ENCODE measurements at regions not wholly inside any gene's neighbourhood (a gene's known extent, or its start where the extent isn't known, plus 50 kb on each side); places are given as distances from the start of the nearest gene placed in this dataset.
A peak's percentile ranks its signal among the peaks of the same experiment; 100 is the strongest.

DNA sequence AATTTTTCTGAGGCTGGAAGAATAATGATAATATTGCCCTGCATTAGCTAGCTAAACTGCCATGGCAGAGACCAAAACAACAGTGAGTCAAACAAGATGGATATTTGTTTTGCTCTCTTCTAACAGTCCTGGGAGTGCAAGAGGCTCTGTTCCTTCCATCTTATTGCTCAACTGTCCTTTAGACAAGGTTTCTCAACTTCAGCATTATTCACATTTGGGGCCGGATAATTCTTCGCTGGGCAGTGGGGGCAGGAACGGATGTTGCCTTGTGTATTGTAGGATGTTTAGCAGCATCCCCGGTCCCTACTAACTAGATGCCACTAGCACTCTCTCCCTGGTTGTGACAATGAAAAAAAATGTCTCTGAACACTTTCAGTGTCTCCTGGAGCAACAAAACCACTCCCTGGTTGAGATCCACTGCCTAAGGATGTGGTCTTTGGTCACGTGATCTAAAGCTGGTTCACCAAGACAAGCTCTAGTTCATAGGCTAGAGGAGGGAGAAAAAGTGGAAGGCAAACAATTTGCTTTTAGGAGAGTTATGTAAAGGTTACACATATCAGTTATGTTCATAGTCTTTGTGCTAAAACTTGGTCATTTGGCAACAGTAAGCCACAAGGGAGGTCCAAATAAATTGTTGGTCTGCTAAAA lies 144.4 kb downstream of the PCTP start:
- peak; percentile 85 for DNase-seq (ENCODE audit: low read depth)
- TF ChIP-seq, protein P1, sequence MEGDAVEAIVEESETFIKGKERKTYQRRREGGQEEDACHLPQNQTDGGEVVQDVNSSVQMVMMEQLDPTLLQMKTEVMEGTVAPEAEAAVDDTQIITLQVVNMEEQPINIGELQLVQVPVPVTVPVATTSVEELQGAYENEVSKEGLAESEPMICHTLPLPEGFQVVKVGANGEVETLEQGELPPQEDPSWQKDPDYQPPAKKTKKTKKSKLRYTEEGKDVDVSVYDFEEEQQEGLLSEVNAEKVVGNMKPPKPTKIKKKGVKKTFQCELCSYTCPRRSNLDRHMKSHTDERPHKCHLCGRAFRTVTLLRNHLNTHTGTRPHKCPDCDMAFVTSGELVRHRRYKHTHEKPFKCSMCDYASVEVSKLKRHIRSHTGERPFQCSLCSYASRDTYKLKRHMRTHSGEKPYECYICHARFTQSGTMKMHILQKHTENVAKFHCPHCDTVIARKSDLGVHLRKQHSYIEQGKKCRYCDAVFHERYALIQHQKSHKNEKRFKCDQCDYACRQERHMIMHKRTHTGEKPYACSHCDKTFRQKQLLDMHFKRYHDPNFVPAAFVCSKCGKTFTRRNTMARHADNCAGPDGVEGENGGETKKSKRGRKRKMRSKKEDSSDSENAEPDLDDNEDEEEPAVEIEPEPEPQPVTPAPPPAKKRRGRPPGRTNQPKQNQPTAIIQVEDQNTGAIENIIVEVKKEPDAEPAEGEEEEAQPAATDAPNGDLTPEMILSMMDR (IDR thresholded peaks at IDR 0.05; ENCODE audit: low read depth, low read length): no peak
- TF ChIP-seq, protein P2, sequence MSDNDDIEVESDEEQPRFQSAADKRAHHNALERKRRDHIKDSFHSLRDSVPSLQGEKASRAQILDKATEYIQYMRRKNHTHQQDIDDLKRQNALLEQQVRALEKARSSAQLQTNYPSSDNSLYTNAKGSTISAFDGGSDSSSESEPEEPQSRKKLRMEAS (IDR thresholded peaks at IDR 0.05; ENCODE audit: low read depth, low read length): peak; percentile 75

DNA sequence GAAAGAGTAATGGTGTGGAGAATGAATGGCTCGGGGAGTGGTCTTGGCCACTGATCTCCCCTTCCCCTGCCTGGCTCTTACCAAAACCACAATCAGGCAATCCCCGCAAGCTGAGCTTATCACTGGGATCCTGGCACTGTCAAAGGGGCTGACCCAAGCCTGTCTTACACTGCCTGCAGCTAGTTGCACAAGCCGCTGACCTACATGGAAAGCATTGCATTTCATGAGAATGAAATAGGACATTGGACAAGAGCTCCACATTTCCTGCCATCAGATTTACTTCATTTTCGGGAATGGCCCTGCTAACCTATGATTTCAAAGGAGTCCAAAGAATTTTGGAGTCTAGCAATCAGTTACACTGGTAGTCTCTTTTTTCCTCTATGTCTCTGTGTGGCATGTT lies 146.4 kb downstream of the PCTP start:
- peak; percentile 51 for DNase-seq (ENCODE audit: low read depth)
- no peak for TF ChIP-seq POLR2A (IDR thresholded peaks at IDR 0.05; ENCODE audit: extremely low read depth, insufficient read length)
- no peak for TF ChIP-seq MYC (IDR thresholded peaks at IDR 0.05; ENCODE audit: low read depth, low read length)
- TF ChIP-seq, protein P2 (IDR thresholded peaks at IDR 0.05; ENCODE audit: low read depth, low read length): no peak
- TF ChIP-seq, protein P1 (IDR thresholded peaks at IDR 0.05; ENCODE audit: low read depth, low read length): no peak
- no peak overlapping the region for H3K4me3 ChIP-seq (ENCODE audit: low read depth, low read length)

More for the DNA sequence above, 144.4 kb downstream of the PCTP start:
- no peak overlapping the region for H3K4me3 ChIP-seq (ENCODE audit: low read depth, low read length)

DNA sequence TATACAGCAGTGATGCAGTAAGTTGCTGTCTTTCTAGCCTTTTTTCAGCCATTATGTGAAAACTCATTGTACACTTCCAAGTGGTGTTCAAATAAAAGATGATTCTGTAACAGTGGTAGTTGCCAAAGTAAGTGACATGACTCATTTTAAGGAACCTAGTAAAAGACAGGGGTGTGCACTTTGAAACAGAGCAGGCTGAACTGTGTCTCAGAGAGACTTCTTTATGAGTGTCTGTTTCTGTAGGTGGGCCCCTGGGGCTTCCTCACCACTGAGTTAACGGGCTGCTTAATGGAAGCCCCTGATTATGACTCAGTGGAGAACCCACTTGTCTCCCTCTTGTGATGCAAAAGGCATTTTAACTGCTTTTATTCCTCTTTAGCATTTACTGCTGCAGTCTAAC lies 147.3 kb downstream of the PCTP start:
- no peak overlapping the region for H3K4me3 ChIP-seq (ENCODE audit: low read depth, low read length)
- DNase-seq (ENCODE audit: low read depth): peak; percentile 90
- no peak for TF ChIP-seq POLR2A (IDR thresholded peaks at IDR 0.05; ENCODE audit: extremely low read depth, insufficient read length)
- TF ChIP-seq, protein P2 (IDR thresholded peaks at IDR 0.05; ENCODE audit: low read depth, low read length): 0 out of 2 replicates have a peak, but pooled peaks have one; percentile 7

DNA sequence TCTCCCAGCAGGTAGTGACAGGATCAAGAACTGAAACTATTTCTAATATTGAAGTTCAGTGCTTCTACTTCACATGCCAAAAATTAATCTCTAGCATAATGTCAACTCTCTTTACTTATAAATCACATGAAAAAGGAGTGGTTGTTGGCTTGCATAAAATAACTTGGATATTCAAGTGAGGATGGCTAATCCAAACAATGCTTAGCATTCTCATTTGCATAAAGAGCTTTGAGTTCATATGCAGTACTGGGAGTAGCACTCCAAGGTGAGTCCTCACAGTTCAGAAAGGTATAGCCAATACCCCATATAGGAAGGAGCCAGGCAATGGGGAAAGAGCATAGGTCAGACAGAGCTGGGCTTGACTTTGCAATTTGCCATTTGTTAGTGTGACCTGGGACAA lies 149.3 kb downstream of the PCTP start:
- TF ChIP-seq MYC (IDR thresholded peaks at IDR 0.05; ENCODE audit: low read depth, low read length): no peak
- TF ChIP-seq, protein P1 (IDR thresholded peaks at IDR 0.05; ENCODE audit: low read depth, low read length): no peak
- no peak for TF ChIP-seq POLR2A (IDR thresholded peaks at IDR 0.05; ENCODE audit: extremely low read depth, insufficient read length)
- TF ChIP-seq, protein P2 (IDR thresholded peaks at IDR 0.05; ENCODE audit: low read depth, low read length): no peak
- no peak for DNase-seq (ENCODE audit: low read depth)

DNA sequence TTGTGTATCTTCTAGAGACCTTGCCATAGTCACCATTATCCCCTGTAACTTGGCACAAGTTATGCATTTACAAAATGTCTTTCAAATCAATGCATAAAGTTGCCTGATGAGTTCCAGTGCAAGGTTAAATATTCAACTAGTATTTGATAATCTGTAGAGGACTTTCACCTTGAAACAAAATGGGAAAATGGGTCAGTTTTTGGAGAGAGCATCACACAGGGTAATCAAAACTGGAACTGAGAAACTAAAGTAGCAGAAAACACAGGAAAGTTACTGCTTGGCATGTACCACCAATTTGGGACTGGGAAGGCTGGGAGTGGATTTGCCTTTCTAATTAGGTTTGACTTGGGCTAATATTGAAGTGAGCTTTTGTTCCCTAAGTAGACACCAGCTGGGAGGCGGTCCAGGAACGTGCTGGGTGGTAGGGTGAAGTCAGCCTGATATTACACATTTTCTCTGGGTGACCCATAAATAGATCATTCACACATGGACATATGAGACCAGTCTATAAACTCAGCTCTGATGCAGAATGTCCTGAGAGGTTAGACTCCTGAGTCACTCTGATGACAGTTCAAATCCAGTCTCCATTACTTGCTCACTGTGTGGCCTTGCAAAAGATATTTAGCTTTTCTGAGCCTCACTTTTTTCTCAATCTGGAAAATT lies 152.3 kb downstream of the PCTP start:
- DNase-seq (ENCODE audit: low read depth): no peak

More for the DNA sequence above, 149.3 kb downstream of the PCTP start:
- H3K4me3 ChIP-seq (ENCODE audit: low read depth, low read length): no peak overlapping the region

More for the DNA sequence above, 152.3 kb downstream of the PCTP start:
- no peak overlapping the region for H3K4me3 ChIP-seq (ENCODE audit: low read depth, low read length)
- TF ChIP-seq, protein P2 (IDR thresholded peaks at IDR 0.05; ENCODE audit: low read depth, low read length): no peak
- TF ChIP-seq POLR2A (IDR thresholded peaks at IDR 0.05; ENCODE audit: extremely low read depth, insufficient read length): no peak
- TF ChIP-seq, protein P1 (IDR thresholded peaks at IDR 0.05; ENCODE audit: low read depth, low read length): no peak
- no peak for TF ChIP-seq MYC (IDR thresholded peaks at IDR 0.05; ENCODE audit: low read depth, low read length)
